HCT116 (cell line): ENCODE measurements at regions not wholly inside any gene's neighbourhood (a gene's known extent, or its start where the extent isn't known, plus 50 kb on each side); places are given as distances from the start of the nearest gene placed in this dataset.

ENCODE experiments used
- ATAC-seq: fragments of 200-7000 bp; cut with Tn5 transposase; 2 replicates; pipeline ENCODE4 v1.9.1; 2020; ENCODE audit warnings: mild to moderate bottlenecking, moderate library complexity
- BruUV-seq: library from RNA; stranded (reverse); fragments of 400-500 nt; replicated peaks from 2 replicates; lab custom pipeline; 2021; lab: Mats Ljungman, UMichigan
- CTCF ChIA-PET: fragments of 300-600 bp; sonication (Branson Sonifier 250); formaldehyde crosslinking; loops from one replicate; lab custom pipeline; 2021; ENCODE audit warnings: antibody characterized with exemption; lab: Charles Lee
- POLR2A ChIA-PET: fragments of 300-600, 350-600 bp; sonication (Branson Sonifier 250); formaldehyde crosslinking; loops from one replicate; lab custom pipeline; 2021; ENCODE audit warnings: antibody characterized with exemption; lab: Charles Lee
- RAD21 ChIA-PET, 2 experiments: fragments of 300-600 bp; sonication (Branson Sonifier 250); formaldehyde crosslinking; loops; one replicate each; lab custom pipeline; 2023; ENCODE audit warnings: low total read pairs in 2 of 2; ENCODE audit not compliant: uncharacterized antibody in 2 of 2, unreplicated experiment in 2 of 2, low non-redundant PET in 1 of 2; lab: Charles Lee
- DNase-seq: peaks from one replicate; pipeline ENCODE4 v3.0.0-alpha.2; 2010; ENCODE audit warnings: low read depth, low spot score
- H2AFZ ChIP-seq: fragments of 200-600 bp; shearing (Covaris generic), sonication (generic); 2 replicates; pipeline ENCODE4 v1.6.1; 2017; ENCODE audit warnings: low read depth, mixed run types, mixed read lengths, antibody characterized with exemption, low read length; ENCODE audit not compliant: poor library complexity, severe bottlenecking
- H3K27ac ChIP-seq: 2 replicates; pipeline ENCODE4 v1.5.1; 2012; ENCODE audit warnings: low read depth, low read length
- H3K27me3 ChIP-seq: fragments of 200-600 bp; sonication (generic); 2 replicates; pipeline ENCODE4 v1.6.1; 2016; ENCODE audit warnings: mixed run types, low read length, mixed read lengths; ENCODE audit not compliant: insufficient read depth
- H3K36me3 ChIP-seq, 2 experiments: fragments of 200-500 bp in 1 of 2; fragments of 200-600 bp in 1 of 2; sonication (Bioruptor generic) in 1 of 2; sonication (generic) in 1 of 2; 2 replicates each; pipeline versions ENCODE4 v1.5.1 to v1.6.1; 2014 to 2016; ENCODE audit warnings: low read length in 2 of 2, inconsistent platforms in 1 of 2, mixed read lengths in 1 of 2, mixed run types in 1 of 2; ENCODE audit not compliant: insufficient read depth in 2 of 2, control insufficient read depth in 1 of 2
- H3K4me1 ChIP-seq, 2 experiments: fragments of 200-600 bp in 1 of 2; sonication (generic) in 1 of 2; 2 replicates each; pipeline versions ENCODE4 v1.5.1 to v1.6.1; 2012 to 2017; ENCODE audit warnings: low read length in 2 of 2, inconsistent platforms in 1 of 2, mild to moderate bottlenecking in 1 of 2, mixed read lengths in 1 of 2, mixed run types in 1 of 2, moderate library complexity in 1 of 2; ENCODE audit not compliant: insufficient read depth in 2 of 2, control insufficient read depth in 1 of 2
- H3K4me2 ChIP-seq: fragments of 200-600 bp; sonication (generic); 2 replicates; pipeline ENCODE4 v1.6.1; 2017; ENCODE audit warnings: mixed run types, low read length, mixed read lengths
- H3K4me3 ChIP-seq, 2 experiments: fragments of 200-600 bp in 1 of 2; sonication (generic) in 1 of 2; replicated peaks in 1 of 2; 2 replicates each; pipeline ENCODE4 v1.5.1; 2011 to 2016; ENCODE audit warnings: low read length in 2 of 2, control low read depth in 1 of 2, low read depth in 1 of 2, mild to moderate bottlenecking in 1 of 2, mixed read lengths in 1 of 2, mixed run types in 1 of 2
- H3K79me2 ChIP-seq: fragments of 200-600 bp; sonication (generic); 2 replicates; pipeline ENCODE4 v1.6.1; 2017; ENCODE audit warnings: mild to moderate bottlenecking, mixed run types, low read length, moderate library complexity, mixed read lengths; ENCODE audit not compliant: insufficient read depth
- H3K9ac ChIP-seq: fragments of 200-600 bp; sonication (generic); 2 replicates; pipeline ENCODE4 v1.6.1; 2016; ENCODE audit warnings: low read length, mixed read lengths
- H3K9me2 ChIP-seq: fragments of 200-600 bp; sonication (generic), shearing (Covaris generic); 2 replicates; pipeline ENCODE4 v1.6.1; 2017; ENCODE audit warnings: mixed run types, mild to moderate bottlenecking, moderate library complexity; ENCODE audit not compliant: insufficient read depth
- H3K9me3 ChIP-seq, 2 experiments: fragments of 200-500 bp in 1 of 2; fragments of 200-600 bp in 1 of 2; sonication (Bioruptor generic) in 1 of 2; sonication (generic) in 1 of 2; 2 replicates each; pipeline ENCODE4 v1.6.1; 2014 to 2017; ENCODE audit warnings: low read length in 2 of 2, mixed read lengths in 2 of 2, inconsistent platforms in 1 of 2, low read depth in 1 of 2, mild to moderate bottlenecking in 1 of 2, mixed run types in 1 of 2, moderate library complexity in 1 of 2; ENCODE audit not compliant: control insufficient read depth in 1 of 2, insufficient read depth in 1 of 2
- H4K20me1 ChIP-seq: fragments of 200-600 bp; sonication (generic), shearing (Covaris generic); 2 replicates; pipeline ENCODE4 v1.6.1; 2017; ENCODE audit warnings: mixed run types, mild to moderate bottlenecking, moderate library complexity; ENCODE audit not compliant: insufficient read depth
- ATF3 ChIP-seq: IDR thresholded peaks from 2 replicates; pipeline ENCODE4 v1.6.1; 2012
- CEBPB ChIP-seq: IDR thresholded peaks from 2 replicates; pipeline ENCODE4 v1.6.1; 2012; ENCODE audit warnings: low read depth
- CTCF ChIP-seq, 3 experiments: fragments of 200-600 bp in 1 of 3; sonication (generic) in 1 of 3; IDR thresholded peaks in 2 of 3; conservative IDR thresholded peaks in 1 of 3; 2 replicates each; pipeline ENCODE4 v1.5.1; 2012 to 2017; ENCODE audit warnings: low read depth in 2 of 3, low read length in 2 of 3, antibody characterized with exemption in 1 of 3, borderline replicate concordance in 1 of 3, control low read depth in 1 of 3, mild to moderate bottlenecking in 1 of 3, mixed read lengths in 1 of 3, mixed run types in 1 of 3, moderate library complexity in 1 of 3; ENCODE audit not compliant: insufficient read depth in 1 of 3
- ELF1 ChIP-seq: IDR thresholded peaks from 2 replicates; pipeline ENCODE4 v1.6.1; 2012; ENCODE audit warnings: low read depth, borderline replicate concordance
- EZH2 ChIP-seq: fragments of 200-600 bp; sonication (generic); IDR thresholded peaks from 2 replicates; pipeline ENCODE4 v1.6.1; 2017; ENCODE audit warnings: antibody characterized with exemption, mixed run types
- EZH2phosphoT487 ChIP-seq: fragments of 200-600 bp; IDR thresholded peaks from 2 replicates; pipeline ENCODE4 v1.6.1; 2018; ENCODE audit warnings: antibody characterized with exemption, borderline replicate concordance
- FOSL1 ChIP-seq: IDR thresholded peaks from 2 replicates; pipeline ENCODE4 v1.6.1; 2012; ENCODE audit warnings: low read depth
- POLR2A ChIP-seq: IDR thresholded peaks from 2 replicates; pipeline ENCODE4 v1.7.0; 2011; ENCODE audit warnings: borderline replicate concordance; ENCODE audit not compliant: insufficient read depth, insufficient read length; ENCODE audit errors: extremely low read depth
- REST ChIP-seq: IDR thresholded peaks from 2 replicates; pipeline ENCODE4 v1.6.1; 2012; ENCODE audit warnings: low read depth
- SP1 ChIP-seq: IDR thresholded peaks from 2 replicates; pipeline ENCODE4 v1.6.1; 2012; ENCODE audit warnings: low read depth
- TCF7L2 ChIP-seq: IDR thresholded peaks from 2 replicates; pipeline ENCODE4 v1.7.0; 2011; ENCODE audit warnings: borderline replicate concordance, inconsistent platforms; ENCODE audit not compliant: insufficient read depth, insufficient read length; ENCODE audit errors: extremely low read depth
- ZNF274 ChIP-seq: fragments of 200-500 bp; sonication (Bioruptor generic); IDR thresholded peaks from 2 replicates; pipeline ENCODE4 v1.6.1; 2014; ENCODE audit warnings: mild to moderate bottlenecking, low read depth, low read length, inconsistent platforms
- intact Hi-C: fragments of 100-400 bp; cut with micrococcal nuclease; formaldehyde crosslinking; loops from 2 replicates; pipeline ENCODE4 v1.10.0; 2022

- H3K9ac ChIP-seq = no peak overlapping the region
- no peaks in the 10 kb centered on the region for H4K20me1 ChIP-seq
- no TSS peak for BruUV-seq
- H3K27ac ChIP-seq = no peak overlapping the region
- no peaks in the 10 kb centered on the region for H3K4me1 ChIP-seq
- ATAC-seq = no peak
- H3K79me2 ChIP-seq = no peaks in the 10 kb centered on the region
- no peak overlapping the region for H2AFZ ChIP-seq
- POLR2A ChIA-PET = no interaction called here
- TF ChIP-seq CTCF (IDR thresholded peaks at IDR 0.05 in 2 of 3, conservative IDR thresholded peaks at IDR 0.05 in 1 of 3; ENCODE audit: borderline replicate concordance in 1 of 3, insufficient read depth in 1 of 3, low read depth in 2 of 3, low read length in 2 of 3) = no peak
- TF ChIP-seq ATF3 = no peak
- TF ChIP-seq EZH2phosphoT487 = no peak
- TF ChIP-seq ELF1 = no peak
- no peak for TF ChIP-seq FOSL1
- no peak for TF ChIP-seq CEBPB
- TF ChIP-seq, all 23 proteins: peak for 0
- Histone ChIP-seq H3K9me3 (no peaks in the 10 kb centered on the region), H3K4me3 (no peak overlapping the region), H3K36me3 (no peaks in the 10 kb centered on the region), H3K4me2 (no peak overlapping the region), H3K9me2 (no peaks in the 10 kb centered on the region), H3K27me3 (no peaks in the 10 kb centered on the region)
- intact Hi-C loops = no loop called here
- RAD21 ChIA-PET = no interaction called here
- DNase-seq = no peak
- CTCF ChIA-PET = no interaction called here
Measured at GRCh38 chr12:87234898-87235297, 794.3 kb downstream of the C12orf50 start.

GRCh38 chr12:87233671-87234070 lies 795.5 kb downstream of the C12orf50 start:
- Histone ChIP-seq H3K79me2 (no peaks in the 10 kb centered on the region), H3K27ac (no peak overlapping the region), H3K9ac (no peak overlapping the region), H3K9me2 (no peaks in the 10 kb centered on the region), H2AFZ (no peak overlapping the region), H3K36me3 (no peaks in the 10 kb centered on the region), H3K27me3 (no peaks in the 10 kb centered on the region), H4K20me1 (no peaks in the 10 kb centered on the region), H3K4me3 (no peak overlapping the region), H3K9me3 (no peaks in the 10 kb centered on the region), H3K4me2 (no peak overlapping the region), H3K4me1 (no peaks in the 10 kb centered on the region)
- ATAC-seq (no peak), DNase-seq (no peak)
- ChIA-PET RAD21 (no interaction called here), POLR2A (no interaction called here), CTCF (no interaction called here)
- intact Hi-C loops = no loop called here
- no TSS peak for BruUV-seq
- TF ChIP-seq ZNF274 = no peak
- no peak for TF ChIP-seq CEBPB
- TF ChIP-seq EZH2 = no peak
- TF ChIP-seq TCF7L2 = no peak
- no peak for TF ChIP-seq POLR2A
- no peak for TF ChIP-seq SP1
- TF ChIP-seq REST = no peak
- TF ChIP-seq CTCF (IDR thresholded peaks at IDR 0.05 in 2 of 3, conservative IDR thresholded peaks at IDR 0.05 in 1 of 3; ENCODE audit: borderline replicate concordance in 1 of 3, insufficient read depth in 1 of 3, low read depth in 2 of 3, low read length in 2 of 3) = no peak
- TF ChIP-seq EZH2phosphoT487 = no peak
